HCT116 (cell line): ENCODE measurements at regions not wholly inside any gene's neighbourhood (a gene's known extent, or its start where the extent isn't known, plus 50 kb on each side); places are given as distances from the start of the nearest gene placed in this dataset.

Source experiments
- ATAC-seq: fragments of 200-7000 bp; cut with Tn5 transposase; 2 replicates; pipeline ENCODE4 v1.9.1; 2020; ENCODE audit warnings: mild to moderate bottlenecking, moderate library complexity
- BruUV-seq: library from RNA; stranded (reverse); fragments of 400-500 nt; replicated peaks from 2 replicates; lab custom pipeline; 2021; lab: Mats Ljungman, UMichigan
- CTCF ChIA-PET: fragments of 300-600 bp; sonication (Branson Sonifier 250); formaldehyde crosslinking; loops from one replicate; lab custom pipeline; 2021; ENCODE audit warnings: antibody characterized with exemption; lab: Charles Lee
- POLR2A ChIA-PET: fragments of 300-600, 350-600 bp; sonication (Branson Sonifier 250); formaldehyde crosslinking; loops from one replicate; lab custom pipeline; 2021; ENCODE audit warnings: antibody characterized with exemption; lab: Charles Lee
- RAD21 ChIA-PET, 2 experiments: fragments of 300-600 bp; sonication (Branson Sonifier 250); formaldehyde crosslinking; loops; one replicate each; lab custom pipeline; 2023; ENCODE audit warnings: low total read pairs in 2 of 2; ENCODE audit not compliant: uncharacterized antibody in 2 of 2, unreplicated experiment in 2 of 2, low non-redundant PET in 1 of 2; lab: Charles Lee
- DNase-seq: peaks from one replicate; pipeline ENCODE4 v3.0.0-alpha.2; 2010; ENCODE audit warnings: low read depth, low spot score
- H2AFZ ChIP-seq: fragments of 200-600 bp; shearing (Covaris generic), sonication (generic); 2 replicates; pipeline ENCODE4 v1.6.1; 2017; ENCODE audit warnings: low read depth, mixed run types, mixed read lengths, antibody characterized with exemption, low read length; ENCODE audit not compliant: poor library complexity, severe bottlenecking
- H3K27ac ChIP-seq: 2 replicates; pipeline ENCODE4 v1.5.1; 2012; ENCODE audit warnings: low read depth, low read length
- H3K27me3 ChIP-seq: fragments of 200-600 bp; sonication (generic); 2 replicates; pipeline ENCODE4 v1.6.1; 2016; ENCODE audit warnings: mixed run types, low read length, mixed read lengths; ENCODE audit not compliant: insufficient read depth
- H3K36me3 ChIP-seq, 2 experiments: fragments of 200-500 bp in 1 of 2; fragments of 200-600 bp in 1 of 2; sonication (Bioruptor generic) in 1 of 2; sonication (generic) in 1 of 2; 2 replicates each; pipeline versions ENCODE4 v1.5.1 to v1.6.1; 2014 to 2016; ENCODE audit warnings: low read length in 2 of 2, inconsistent platforms in 1 of 2, mixed read lengths in 1 of 2, mixed run types in 1 of 2; ENCODE audit not compliant: insufficient read depth in 2 of 2, control insufficient read depth in 1 of 2
- H3K4me1 ChIP-seq, 2 experiments: fragments of 200-600 bp in 1 of 2; sonication (generic) in 1 of 2; 2 replicates each; pipeline versions ENCODE4 v1.5.1 to v1.6.1; 2012 to 2017; ENCODE audit warnings: low read length in 2 of 2, inconsistent platforms in 1 of 2, mild to moderate bottlenecking in 1 of 2, mixed read lengths in 1 of 2, mixed run types in 1 of 2, moderate library complexity in 1 of 2; ENCODE audit not compliant: insufficient read depth in 2 of 2, control insufficient read depth in 1 of 2
- H3K4me2 ChIP-seq: fragments of 200-600 bp; sonication (generic); 2 replicates; pipeline ENCODE4 v1.6.1; 2017; ENCODE audit warnings: mixed run types, low read length, mixed read lengths
- H3K4me3 ChIP-seq, 2 experiments: fragments of 200-600 bp in 1 of 2; sonication (generic) in 1 of 2; replicated peaks in 1 of 2; 2 replicates each; pipeline ENCODE4 v1.5.1; 2011 to 2016; ENCODE audit warnings: low read length in 2 of 2, control low read depth in 1 of 2, low read depth in 1 of 2, mild to moderate bottlenecking in 1 of 2, mixed read lengths in 1 of 2, mixed run types in 1 of 2
- H3K79me2 ChIP-seq: fragments of 200-600 bp; sonication (generic); 2 replicates; pipeline ENCODE4 v1.6.1; 2017; ENCODE audit warnings: mild to moderate bottlenecking, mixed run types, low read length, moderate library complexity, mixed read lengths; ENCODE audit not compliant: insufficient read depth
- H3K9ac ChIP-seq: fragments of 200-600 bp; sonication (generic); 2 replicates; pipeline ENCODE4 v1.6.1; 2016; ENCODE audit warnings: low read length, mixed read lengths
- H3K9me2 ChIP-seq: fragments of 200-600 bp; sonication (generic), shearing (Covaris generic); 2 replicates; pipeline ENCODE4 v1.6.1; 2017; ENCODE audit warnings: mixed run types, mild to moderate bottlenecking, moderate library complexity; ENCODE audit not compliant: insufficient read depth
- H3K9me3 ChIP-seq, 2 experiments: fragments of 200-500 bp in 1 of 2; fragments of 200-600 bp in 1 of 2; sonication (Bioruptor generic) in 1 of 2; sonication (generic) in 1 of 2; 2 replicates each; pipeline ENCODE4 v1.6.1; 2014 to 2017; ENCODE audit warnings: low read length in 2 of 2, mixed read lengths in 2 of 2, inconsistent platforms in 1 of 2, low read depth in 1 of 2, mild to moderate bottlenecking in 1 of 2, mixed run types in 1 of 2, moderate library complexity in 1 of 2; ENCODE audit not compliant: control insufficient read depth in 1 of 2, insufficient read depth in 1 of 2
- H4K20me1 ChIP-seq: fragments of 200-600 bp; sonication (generic), shearing (Covaris generic); 2 replicates; pipeline ENCODE4 v1.6.1; 2017; ENCODE audit warnings: mixed run types, mild to moderate bottlenecking, moderate library complexity; ENCODE audit not compliant: insufficient read depth
- CBX3 ChIP-seq: IDR thresholded peaks from 2 replicates; pipeline ENCODE4 v1.6.1; 2012; ENCODE audit warnings: low read depth
- EGR1 ChIP-seq: IDR thresholded peaks from 2 replicates; pipeline ENCODE4 v1.6.1; 2012; ENCODE audit warnings: low read depth
- ELF1 ChIP-seq: IDR thresholded peaks from 2 replicates; pipeline ENCODE4 v1.6.1; 2012; ENCODE audit warnings: low read depth, borderline replicate concordance
- EZH2 ChIP-seq: fragments of 200-600 bp; sonication (generic); IDR thresholded peaks from 2 replicates; pipeline ENCODE4 v1.6.1; 2017; ENCODE audit warnings: antibody characterized with exemption, mixed run types
- EZH2phosphoT487 ChIP-seq: fragments of 200-600 bp; IDR thresholded peaks from 2 replicates; pipeline ENCODE4 v1.6.1; 2018; ENCODE audit warnings: antibody characterized with exemption, borderline replicate concordance
- FOSL1 ChIP-seq: IDR thresholded peaks from 2 replicates; pipeline ENCODE4 v1.6.1; 2012; ENCODE audit warnings: low read depth
- RAD21 ChIP-seq: IDR thresholded peaks from 2 replicates; pipeline ENCODE4 v1.6.1; 2012; ENCODE audit warnings: low read depth, mild to moderate bottlenecking
- ZNF274 ChIP-seq: fragments of 200-500 bp; sonication (Bioruptor generic); IDR thresholded peaks from 2 replicates; pipeline ENCODE4 v1.6.1; 2014; ENCODE audit warnings: mild to moderate bottlenecking, low read depth, low read length, inconsistent platforms
- intact Hi-C: fragments of 100-400 bp; cut with micrococcal nuclease; formaldehyde crosslinking; loops from 2 replicates; pipeline ENCODE4 v1.10.0; 2022
- TF ChIP-seq, protein P1 (sequence below): IDR thresholded peaks from 2 replicates; pipeline ENCODE4 v1.6.1; 2012
- TF ChIP-seq, protein P2 (sequence below): IDR thresholded peaks from 2 replicates; pipeline ENCODE4 v1.6.1; 2012; ENCODE audit warnings: low read depth
- TF ChIP-seq, protein P3 (sequence below), 3 experiments: fragments of 200-600 bp in 1 of 3; sonication (generic) in 1 of 3; IDR thresholded peaks in 2 of 3; conservative IDR thresholded peaks in 1 of 3; 2 replicates each; pipeline ENCODE4 v1.5.1; 2012 to 2017; ENCODE audit warnings: low read depth in 2 of 3, low read length in 2 of 3, antibody characterized with exemption in 1 of 3, borderline replicate concordance in 1 of 3, control low read depth in 1 of 3, mild to moderate bottlenecking in 1 of 3, mixed read lengths in 1 of 3, mixed run types in 1 of 3, moderate library complexity in 1 of 3; ENCODE audit not compliant: insufficient read depth in 1 of 3

DNA sequence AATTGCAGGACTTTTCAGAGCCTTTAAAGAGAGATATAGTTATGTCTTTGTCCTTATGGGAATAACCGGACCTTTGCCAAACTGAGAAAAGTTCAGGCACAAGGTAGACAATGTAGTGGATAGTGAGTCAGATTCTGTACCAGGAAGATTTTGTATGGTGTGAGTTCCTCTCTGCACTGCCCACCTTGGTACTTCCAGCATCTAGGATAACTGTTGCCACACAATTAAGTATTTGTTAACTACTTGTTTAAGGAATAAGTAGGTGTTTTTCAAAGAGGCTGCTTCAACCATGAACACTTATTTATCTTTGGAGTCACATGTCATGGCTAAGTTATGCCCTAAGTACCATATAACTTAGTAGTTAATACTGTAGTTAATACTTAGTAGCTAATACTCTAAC lies 131.8 kb upstream of the DOK5 start:
- Histone ChIP-seq H2AFZ (no peak overlapping the region), H3K79me2 (no peaks in the 10 kb centered on the region), H4K20me1 (no peaks in the 10 kb centered on the region), H3K36me3 (no peaks in the 10 kb centered on the region), H3K9me2 (no peaks in the 10 kb centered on the region), H3K4me1 (peaks cover 19 to 20% of the 10 kb centered on the region in 2 experiments; a peak in 3 of 4 replicates), H3K9ac (no peak overlapping the region)
- RAD21 ChIA-PET = no interaction called here
- no TSS peak for BruUV-seq
- intact Hi-C loops = no loop called here
- TF ChIP-seq EGR1 = no peak
- TF ChIP-seq, protein P1, sequence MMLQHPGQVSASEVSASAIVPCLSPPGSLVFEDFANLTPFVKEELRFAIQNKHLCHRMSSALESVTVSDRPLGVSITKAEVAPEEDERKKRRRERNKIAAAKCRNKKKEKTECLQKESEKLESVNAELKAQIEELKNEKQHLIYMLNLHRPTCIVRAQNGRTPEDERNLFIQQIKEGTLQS = no peak
- TF ChIP-seq, protein P2, sequence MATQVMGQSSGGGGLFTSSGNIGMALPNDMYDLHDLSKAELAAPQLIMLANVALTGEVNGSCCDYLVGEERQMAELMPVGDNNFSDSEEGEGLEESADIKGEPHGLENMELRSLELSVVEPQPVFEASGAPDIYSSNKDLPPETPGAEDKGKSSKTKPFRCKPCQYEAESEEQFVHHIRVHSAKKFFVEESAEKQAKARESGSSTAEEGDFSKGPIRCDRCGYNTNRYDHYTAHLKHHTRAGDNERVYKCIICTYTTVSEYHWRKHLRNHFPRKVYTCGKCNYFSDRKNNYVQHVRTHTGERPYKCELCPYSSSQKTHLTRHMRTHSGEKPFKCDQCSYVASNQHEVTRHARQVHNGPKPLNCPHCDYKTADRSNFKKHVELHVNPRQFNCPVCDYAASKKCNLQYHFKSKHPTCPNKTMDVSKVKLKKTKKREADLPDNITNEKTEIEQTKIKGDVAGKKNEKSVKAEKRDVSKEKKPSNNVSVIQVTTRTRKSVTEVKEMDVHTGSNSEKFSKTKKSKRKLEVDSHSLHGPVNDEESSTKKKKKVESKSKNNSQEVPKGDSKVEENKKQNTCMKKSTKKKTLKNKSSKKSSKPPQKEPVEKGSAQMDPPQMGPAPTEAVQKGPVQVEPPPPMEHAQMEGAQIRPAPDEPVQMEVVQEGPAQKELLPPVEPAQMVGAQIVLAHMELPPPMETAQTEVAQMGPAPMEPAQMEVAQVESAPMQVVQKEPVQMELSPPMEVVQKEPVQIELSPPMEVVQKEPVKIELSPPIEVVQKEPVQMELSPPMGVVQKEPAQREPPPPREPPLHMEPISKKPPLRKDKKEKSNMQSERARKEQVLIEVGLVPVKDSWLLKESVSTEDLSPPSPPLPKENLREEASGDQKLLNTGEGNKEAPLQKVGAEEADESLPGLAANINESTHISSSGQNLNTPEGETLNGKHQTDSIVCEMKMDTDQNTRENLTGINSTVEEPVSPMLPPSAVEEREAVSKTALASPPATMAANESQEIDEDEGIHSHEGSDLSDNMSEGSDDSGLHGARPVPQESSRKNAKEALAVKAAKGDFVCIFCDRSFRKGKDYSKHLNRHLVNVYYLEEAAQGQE = no peak
- no peak for TF ChIP-seq FOSL1
- no peak for TF ChIP-seq EZH2phosphoT487
- TF ChIP-seq, protein P3, sequence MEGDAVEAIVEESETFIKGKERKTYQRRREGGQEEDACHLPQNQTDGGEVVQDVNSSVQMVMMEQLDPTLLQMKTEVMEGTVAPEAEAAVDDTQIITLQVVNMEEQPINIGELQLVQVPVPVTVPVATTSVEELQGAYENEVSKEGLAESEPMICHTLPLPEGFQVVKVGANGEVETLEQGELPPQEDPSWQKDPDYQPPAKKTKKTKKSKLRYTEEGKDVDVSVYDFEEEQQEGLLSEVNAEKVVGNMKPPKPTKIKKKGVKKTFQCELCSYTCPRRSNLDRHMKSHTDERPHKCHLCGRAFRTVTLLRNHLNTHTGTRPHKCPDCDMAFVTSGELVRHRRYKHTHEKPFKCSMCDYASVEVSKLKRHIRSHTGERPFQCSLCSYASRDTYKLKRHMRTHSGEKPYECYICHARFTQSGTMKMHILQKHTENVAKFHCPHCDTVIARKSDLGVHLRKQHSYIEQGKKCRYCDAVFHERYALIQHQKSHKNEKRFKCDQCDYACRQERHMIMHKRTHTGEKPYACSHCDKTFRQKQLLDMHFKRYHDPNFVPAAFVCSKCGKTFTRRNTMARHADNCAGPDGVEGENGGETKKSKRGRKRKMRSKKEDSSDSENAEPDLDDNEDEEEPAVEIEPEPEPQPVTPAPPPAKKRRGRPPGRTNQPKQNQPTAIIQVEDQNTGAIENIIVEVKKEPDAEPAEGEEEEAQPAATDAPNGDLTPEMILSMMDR (IDR thresholded peaks at IDR 0.05 in 2 of 3, conservative IDR thresholded peaks at IDR 0.05 in 1 of 3; ENCODE audit: borderline replicate concordance in 1 of 3, insufficient read depth in 1 of 3, low read depth in 2 of 3, low read length in 2 of 3) = no peak
- TF ChIP-seq ELF1 = no peak
- TF ChIP-seq EZH2 = no peak
- TF ChIP-seq ZNF274 = no peak
- no peak for TF ChIP-seq CBX3
- no peak for TF ChIP-seq RAD21
- TF ChIP-seq, all 23 proteins: peak for 0
- POLR2A ChIA-PET = no interaction called here
- H3K4me3 ChIP-seq = no peak overlapping the region
- DNase-seq = no peak
- H3K4me2 ChIP-seq = no peak overlapping the region
- CTCF ChIA-PET = no interaction called here
- H3K27ac ChIP-seq = no peak overlapping the region
- no peak for ATAC-seq
- no peaks in the 10 kb centered on the region for H3K9me3 ChIP-seq
- H3K27me3 ChIP-seq = no peaks in the 10 kb centered on the region
